Caco-2 (cell line): ENCODE measurements at regions not wholly inside any gene's neighbourhood (a gene's known extent, or its start where the extent isn't known, plus 50 kb on each side); places are given as distances from the start of the nearest gene placed in this dataset.

ENCODE experiments used
- BruUV-seq: library from RNA; stranded (reverse); fragments of 400-500 nt; replicated peaks from 2 replicates; lab custom pipeline; 2021; lab: Mats Ljungman, UMichigan
- CTCF ChIA-PET: fragments of 300-600 bp; sonication (Branson Sonifier 250); formaldehyde crosslinking; loops from one replicate; lab custom pipeline; 2022; ENCODE audit warnings: antibody characterized with exemption; lab: Charles Lee
- POLR2A ChIA-PET: fragments of 300-600 bp; sonication (Branson Sonifier 250); formaldehyde crosslinking; loops from one replicate; lab custom pipeline; 2022; ENCODE audit warnings: antibody characterized with exemption; lab: Charles Lee
- DNase-seq, 2 experiments: peaks; one replicate each; pipeline versions ENCODE4 v3.0.0 to v3.0.0-alpha.2; 2020 to 2022
- H3K27me3 ChIP-seq: replicated peaks from 2 replicates; pipeline ENCODE4 v1.6.0; 2011; ENCODE audit warnings: low read length; ENCODE audit not compliant: control insufficient read depth, insufficient read depth
- H3K36me3 ChIP-seq: 2 replicates; pipeline ENCODE4 v1.5.1; 2011; ENCODE audit warnings: low read length; ENCODE audit not compliant: control insufficient read depth, insufficient read depth
- H3K4me1 ChIP-seq: fragments of 250-450 bp; sonication (Bioruptor Pico); 2 replicates; pipeline ENCODE4 v1.5.1; 2020; ENCODE audit warnings: mild to moderate bottlenecking
- H3K4me3 ChIP-seq: 2 replicates; pipeline ENCODE4 v1.5.1; 2011; ENCODE audit warnings: low read depth, mild to moderate bottlenecking, control low read depth, low read length
- H3K9me3 ChIP-seq: fragments of 250-450 bp; sonication (Bioruptor Pico); 2 replicates; pipeline ENCODE4 v1.5.1; 2020; ENCODE audit warnings: mild to moderate bottlenecking, moderate library complexity
- H3K27ac Mint-ChIP-seq: one replicate; pipeline ENCODE4 v1.8.0; 2022; ENCODE audit warnings: mixed read lengths; ENCODE audit not compliant: unreplicated experiment
- H3K27me3 Mint-ChIP-seq: one replicate; pipeline ENCODE4 v1.8.0; 2022; ENCODE audit warnings: mixed read lengths; ENCODE audit not compliant: insufficient read depth, unreplicated experiment
- H3K36me3 Mint-ChIP-seq: one replicate; pipeline ENCODE4 v1.8.0; 2022; ENCODE audit warnings: mild to moderate bottlenecking, mixed read lengths; ENCODE audit not compliant: insufficient read depth, unreplicated experiment
- H3K4me1 Mint-ChIP-seq: one replicate; pipeline ENCODE4 v1.8.0; 2022; ENCODE audit warnings: low read depth, mixed read lengths; ENCODE audit not compliant: unreplicated experiment
- H3K4me3 Mint-ChIP-seq: one replicate; pipeline ENCODE4 v1.8.0; 2022; ENCODE audit warnings: mild to moderate bottlenecking, moderate library complexity, mixed read lengths; ENCODE audit not compliant: unreplicated experiment
- H3K9me3 Mint-ChIP-seq: one replicate; pipeline ENCODE4 v1.8.0; 2022; ENCODE audit warnings: mixed read lengths; ENCODE audit not compliant: unreplicated experiment
- CTCF ChIP-seq, 2 experiments: fragments of 200-600 bp in 1 of 2; IDR thresholded peaks; 1 replicate in 1 of 2; 2 replicates in 1 of 2; pipeline versions ENCODE4 v1.5.1 to v1.8.0; 2011 to 2022; ENCODE audit warnings: antibody characterized with exemption in 1 of 2, control low read depth in 1 of 2, inconsistent platforms in 1 of 2, low read depth in 1 of 2, low read length in 1 of 2, mild to moderate bottlenecking in 1 of 2, moderate library complexity in 1 of 2; ENCODE audit not compliant: insufficient read depth in 1 of 2, severe bottlenecking in 1 of 2, unreplicated experiment in 1 of 2
- intact Hi-C: fragments of 100-400 bp; cut with micrococcal nuclease; formaldehyde crosslinking; loops from one replicate; pipeline ENCODE4 v1.10.0; 2022; ENCODE audit not compliant: unreplicated experiment

DNA sequence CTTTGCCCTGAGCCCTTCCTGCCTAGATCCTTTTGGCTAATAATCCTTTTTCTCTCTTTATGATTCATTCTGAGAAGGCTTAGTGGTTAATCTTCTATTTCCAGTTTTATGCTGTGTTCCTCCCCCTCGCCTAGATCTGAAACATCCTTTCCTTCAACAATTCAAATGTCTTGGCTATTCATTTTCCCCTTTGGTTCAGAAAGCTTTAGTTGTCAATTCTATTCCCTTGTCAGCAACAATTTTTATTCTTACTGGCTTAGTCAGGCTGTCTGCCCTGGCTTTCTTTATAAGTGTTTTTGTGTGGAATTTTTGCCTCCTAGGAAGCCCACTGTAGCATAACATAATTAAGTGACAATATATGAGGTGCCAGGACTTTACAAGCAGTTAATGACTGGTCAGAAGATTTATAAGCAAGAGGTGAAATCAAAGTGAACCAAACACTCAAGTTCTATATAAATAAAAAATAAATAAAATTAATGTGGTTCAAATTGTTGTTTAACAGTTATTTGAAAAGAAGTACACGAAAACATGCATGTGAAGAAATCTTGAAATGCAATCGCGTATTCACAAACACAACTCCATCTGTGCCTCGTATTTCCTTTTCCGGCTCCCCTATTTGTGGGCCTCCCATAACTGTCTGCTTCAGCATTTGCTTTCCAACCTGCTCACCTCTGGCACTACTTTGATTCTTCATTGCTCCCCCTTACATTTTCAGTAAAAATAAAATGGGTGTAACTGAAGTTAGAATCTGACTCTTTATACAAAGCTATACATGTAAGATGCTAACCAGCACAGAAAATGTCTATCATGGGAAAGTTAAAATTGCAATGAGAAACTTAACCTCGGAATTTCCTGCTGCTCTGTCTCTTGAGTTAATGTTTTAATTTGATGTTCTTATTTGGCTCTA lies 235.4 kb downstream of the SPRY1 start:
- POLR2A ChIA-PET, result no interaction called here
- no peak for TF ChIP-seq CTCF (IDR thresholded peaks at IDR 0.05; ENCODE audit: insufficient read depth in 1 of 2, low read depth in 1 of 2, low read length in 1 of 2, severe bottlenecking in 1 of 2, unreplicated experiment in 1 of 2)
- H3K36me3 Mint-ChIP-seq, result no peaks in the 10 kb centered on the region
- CTCF ChIA-PET, result no interaction called here
- H3K27me3 Mint-ChIP-seq, result no peaks in the 10 kb centered on the region
- H3K4me1 Mint-ChIP-seq, result no peaks in the 10 kb centered on the region
- intact Hi-C loops, result no loop called here
- Histone ChIP-seq H3K36me3 (no peaks in the 10 kb centered on the region), H3K9me3 (no peaks in the 10 kb centered on the region), H3K4me3 (no peak overlapping the region), H3K4me1 (no peaks in the 10 kb centered on the region), H3K27me3 (no peaks in the 10 kb centered on the region)
- no peak overlapping the region for H3K27ac Mint-ChIP-seq
- peaks cover 11% of the 10 kb centered on the region for H3K9me3 Mint-ChIP-seq
- H3K4me3 Mint-ChIP-seq, result no peak overlapping the region
- DNase-seq, result no peak
- no TSS peak for BruUV-seq

- H3K4me1 Mint-ChIP-seq, result no peaks in the 10 kb centered on the region
- intact Hi-C loops, result no loop called here
- POLR2A ChIA-PET, result no interaction called here
- DNase-seq, result no peak
- BruUV-seq, result no TSS peak
- Histone ChIP-seq H3K36me3 (no peaks in the 10 kb centered on the region), H3K27me3 (no peaks in the 10 kb centered on the region), H3K4me3 (no peak overlapping the region), H3K9me3 (no peaks in the 10 kb centered on the region), H3K4me1 (no peaks in the 10 kb centered on the region)
- no peak overlapping the region for H3K4me3 Mint-ChIP-seq
- no peaks in the 10 kb centered on the region for H3K27me3 Mint-ChIP-seq
- H3K36me3 Mint-ChIP-seq, result no peaks in the 10 kb centered on the region
- CTCF ChIA-PET, result no interaction called here
- no peak for TF ChIP-seq CTCF (IDR thresholded peaks at IDR 0.05; ENCODE audit: insufficient read depth in 1 of 2, low read depth in 1 of 2, low read length in 1 of 2, severe bottlenecking in 1 of 2, unreplicated experiment in 1 of 2)
- no peak overlapping the region for H3K27ac Mint-ChIP-seq
- H3K9me3 Mint-ChIP-seq, result peaks cover 11% of the 10 kb centered on the region
Measured at GRCh38 chr4:123632693-123633030, 236.1 kb downstream of the SPRY1 start.

GRCh38 chr4:123638834-123639233 lies 242.2 kb downstream of the SPRY1 start:
- H3K4me1 ChIP-seq, result no peaks in the 10 kb centered on the region
- no peaks in the 10 kb centered on the region for H3K4me1 Mint-ChIP-seq
- peaks cover 11% of the 10 kb centered on the region for H3K9me3 Mint-ChIP-seq
- no peaks in the 10 kb centered on the region for H3K27me3 ChIP-seq
- H3K27ac Mint-ChIP-seq, result no peak overlapping the region
- DNase-seq, result no peak
- no peaks in the 10 kb centered on the region for H3K36me3 Mint-ChIP-seq
- H3K4me3 Mint-ChIP-seq, result no peak overlapping the region
- no peaks in the 10 kb centered on the region for H3K9me3 ChIP-seq
- ChIA-PET CTCF (no interaction called here), POLR2A (no interaction called here)
- no peaks in the 10 kb centered on the region for H3K36me3 ChIP-seq
- no peak overlapping the region for H3K4me3 ChIP-seq
- BruUV-seq, result no TSS peak
- TF ChIP-seq CTCF (IDR thresholded peaks at IDR 0.05; ENCODE audit: insufficient read depth in 1 of 2, low read depth in 1 of 2, low read length in 1 of 2, severe bottlenecking in 1 of 2, unreplicated experiment in 1 of 2), result no peak
- H3K27me3 Mint-ChIP-seq, result no peaks in the 10 kb centered on the region
- intact Hi-C loops, result no loop called here
